Stimulated activated CD8-positive, alpha-beta memory T cell treated with anti-CD3 and anti-CD28 coated beads, Interleukin-12 subunit alpha, Interleukin-12 subunit beta, amount 100 ng/mL, for 24 hours (primary cell): ENCODE measurements at regions not wholly inside any gene's neighbourhood (a gene's known extent, or its start where the extent isn't known, plus 50 kb on each side); places are given as distances from the start of the nearest gene placed in this dataset.
"Not testable (repeated sequence)": the region's sequence is repeated elsewhere in the genome, so short reads cannot be mapped to it uniquely, and the experiment has no call there.

ENCODE experiments used
- DNase-seq: peaks from one replicate; pipeline ENCODE4 v3.0.0-alpha.2; 2020; ENCODE audit errors: extremely low read depth

GRCh38 chr9:96064826-96065481, 189.5 kb downstream of the ERCC6L2 start:
- no peak for DNase-seq

GRCh38 chr9:96062854-96063253, 187.4 kb downstream of the ERCC6L2 start:
- DNase-seq: no peak

GRCh38 chr9:96062031-96062430, 186.5 kb downstream of the ERCC6L2 start:
- no peak for DNase-seq

GRCh38 chr9:96061293-96061987, 185.9 kb downstream of the ERCC6L2 start:
- no peak for DNase-seq

GRCh38 chr9:96058218-96058617, 182.7 kb downstream of the ERCC6L2 start:
- DNase-seq: no peak

GRCh38 chr9:96057155-96057554, 181.7 kb downstream of the ERCC6L2 start:
- DNase-seq: no peak

- no peak for DNase-seq
Observed at GRCh38 chr9:96056226-96056625, 180.7 kb downstream of the ERCC6L2 start.

GRCh38 chr9:96054248-96054647, 178.8 kb downstream of the ERCC6L2 start:
- DNase-seq: not testable (repeated sequence)

GRCh38 chr9:96052686-96053085, 177.2 kb downstream of the ERCC6L2 start:
- no peak for DNase-seq

- no peak for DNase-seq
Observed at GRCh38 chr9:96051423-96051822, 175.9 kb downstream of the ERCC6L2 start.

- no peak for DNase-seq
Observed at GRCh38 chr9:96050861-96051155, 175.3 kb downstream of the ERCC6L2 start.

GRCh38 chr9:96050048-96050860, 174.8 kb downstream of the ERCC6L2 start:
- no peak for DNase-seq

GRCh38 chr9:96048956-96049831, 173.7 kb downstream of the ERCC6L2 start:
- DNase-seq: no peak

- no peak for DNase-seq
Observed at GRCh38 chr9:96048104-96048955, 172.8 kb downstream of the ERCC6L2 start.

GRCh38 chr9:96047741-96048103, 172.2 kb downstream of the ERCC6L2 start:
- DNase-seq: no peak

GRCh38 chr9:96047116-96047639, 171.7 kb downstream of the ERCC6L2 start:
- no peak for DNase-seq

- no peak for DNase-seq
Observed at GRCh38 chr9:96045811-96046210, 170.3 kb downstream of the ERCC6L2 start.

- DNase-seq: no peak
Observed at GRCh38 chr9:96044401-96044800, 168.9 kb downstream of the ERCC6L2 start.

GRCh38 chr9:96040591-96041461, 165.3 kb downstream of the ERCC6L2 start:
- no peak for DNase-seq

GRCh38 chr9:96038914-96039313, 163.4 kb downstream of the ERCC6L2 start:
- DNase-seq: no peak
